Osteocyte (in vitro differentiated cells): ENCODE measurements at regions not wholly inside any gene's neighbourhood (a gene's known extent, or its start where the extent isn't known, plus 50 kb on each side); places are given as distances from the start of the nearest gene placed in this dataset.

Experiments
- DNase-seq: peaks from one replicate; pipeline ENCODE4 v3.0.0; 2021; ENCODE audit warnings: mixed read lengths; ENCODE audit not compliant: unreplicated experiment; ENCODE audit errors: extremely low spot score
- H3K27ac Mint-ChIP-seq: one replicate; pipeline ENCODE4 v1.8.0; 2021; ENCODE audit warnings: mild to moderate bottlenecking, mixed read lengths; ENCODE audit not compliant: unreplicated experiment
- H3K27me3 Mint-ChIP-seq: one replicate; pipeline ENCODE4 v1.8.0; 2021; ENCODE audit warnings: mixed read lengths; ENCODE audit not compliant: unreplicated experiment
- H3K36me3 Mint-ChIP-seq: one replicate; pipeline ENCODE4 v1.8.0; 2021; ENCODE audit warnings: mixed read lengths; ENCODE audit not compliant: unreplicated experiment
- H3K4me1 Mint-ChIP-seq: one replicate; pipeline ENCODE4 v1.8.0; 2021; ENCODE audit warnings: mixed read lengths; ENCODE audit not compliant: unreplicated experiment
- H3K4me3 Mint-ChIP-seq: one replicate; pipeline ENCODE4 v1.8.0; 2021; ENCODE audit warnings: mild to moderate bottlenecking, moderate library complexity, mixed read lengths; ENCODE audit not compliant: unreplicated experiment
- H3K9me3 Mint-ChIP-seq: one replicate; pipeline ENCODE4 v1.8.0; 2021; ENCODE audit warnings: mixed read lengths; ENCODE audit not compliant: unreplicated experiment
- CTCF ChIP-seq: fragments of 200-600 bp; sonication (generic); IDR thresholded peaks from 2 replicates; pipeline ENCODE4 v1.5.0; 2021; ENCODE audit warnings: antibody characterized with exemption, mild to moderate bottlenecking, moderate library complexity

DNA sequence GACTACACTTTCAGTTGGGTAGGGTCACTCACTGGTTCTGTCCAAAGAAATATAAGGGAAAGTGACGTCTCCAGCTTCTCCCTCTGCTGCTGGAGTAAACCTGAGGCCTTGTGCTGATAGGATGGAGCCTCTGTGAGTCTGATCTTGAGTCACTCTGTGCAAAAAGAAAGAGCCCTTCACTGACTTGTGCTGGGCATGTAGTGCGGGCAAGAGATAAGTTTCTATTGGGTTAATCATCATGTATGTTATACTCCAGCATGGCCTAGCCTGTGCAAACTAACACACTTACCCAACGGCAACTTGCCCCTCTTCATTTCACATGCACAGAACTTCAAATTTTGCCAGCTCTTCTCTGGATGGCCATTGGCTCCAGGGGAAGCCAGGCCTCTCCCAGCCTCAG, 118.5 kb upstream of the LMO4 start:
- no peaks in the 10 kb centered on the region for H3K27me3 Mint-ChIP-seq
- no peak overlapping the region for H3K4me3 Mint-ChIP-seq
- no peaks in the 10 kb centered on the region for H3K4me1 Mint-ChIP-seq
- no peaks in the 10 kb centered on the region for H3K36me3 Mint-ChIP-seq
- no peaks in the 10 kb centered on the region for H3K9me3 Mint-ChIP-seq
- TF ChIP-seq CTCF: no peak
- DNase-seq: no peak
- H3K27ac Mint-ChIP-seq: no peak overlapping the region

DNA sequence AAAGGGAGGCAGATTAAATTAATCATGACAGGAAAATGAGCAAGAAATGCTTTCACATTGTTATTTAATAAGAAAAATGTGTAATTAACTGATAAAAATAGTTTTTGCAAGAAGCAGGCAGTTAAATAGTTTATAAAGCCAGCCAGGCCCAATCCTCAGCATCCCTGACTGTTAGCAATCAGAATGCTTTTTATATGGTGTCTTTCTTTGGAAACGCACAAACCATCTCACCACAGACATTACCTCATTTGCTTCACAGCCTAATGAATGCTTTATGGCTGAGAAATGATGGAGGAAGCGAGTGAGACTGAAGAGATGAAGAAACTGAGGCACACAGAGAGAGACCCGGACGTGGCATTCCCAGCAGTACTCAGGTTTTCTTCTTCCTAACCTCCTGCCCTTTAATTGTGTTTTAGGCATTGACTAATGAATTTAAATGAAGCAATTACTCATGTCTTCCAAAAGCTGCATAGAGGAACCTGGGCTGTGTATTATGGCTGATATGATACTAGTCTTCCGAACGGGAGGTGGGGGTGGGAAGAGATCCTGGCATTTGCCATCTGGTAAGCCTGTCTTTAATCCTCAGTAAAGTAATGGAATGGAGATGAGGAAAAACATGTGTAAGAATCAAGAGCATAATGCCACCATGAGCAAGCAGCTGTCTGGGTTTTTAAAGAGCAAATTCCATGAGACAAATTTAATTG, 116.1 kb upstream of the LMO4 start:
- H3K36me3 Mint-ChIP-seq: no peaks in the 10 kb centered on the region
- H3K4me1 Mint-ChIP-seq: no peaks in the 10 kb centered on the region
- no peak for DNase-seq
- no peak overlapping the region for H3K4me3 Mint-ChIP-seq
- no peak for TF ChIP-seq CTCF
- no peaks in the 10 kb centered on the region for H3K9me3 Mint-ChIP-seq
- no peak overlapping the region for H3K27ac Mint-ChIP-seq
- H3K27me3 Mint-ChIP-seq: no peaks in the 10 kb centered on the region

DNA sequence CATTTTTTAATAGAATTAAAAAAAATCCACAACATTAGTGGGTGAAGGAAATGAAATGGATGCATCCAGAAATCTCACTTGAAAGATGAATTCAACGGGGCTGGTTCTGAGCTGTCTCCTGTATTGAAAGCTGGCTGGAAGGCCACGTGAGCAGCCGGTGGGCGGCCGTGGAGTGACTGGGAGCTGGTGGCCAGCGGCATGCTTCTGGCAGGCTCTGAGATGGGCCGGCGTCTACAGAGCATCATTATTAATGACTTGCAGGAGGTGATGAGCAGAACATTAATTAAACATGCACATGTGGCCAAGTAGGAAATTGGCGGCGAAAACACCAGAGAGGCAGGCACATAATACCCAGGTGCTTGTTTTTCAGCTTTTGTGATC, 115.6 kb upstream of the LMO4 start:
- DNase-seq: no peak

GRCh38 chr1:87215592-87215991, 113.1 kb upstream of the LMO4 start:
- H3K27me3 Mint-ChIP-seq: no peaks in the 10 kb centered on the region
- H3K4me3 Mint-ChIP-seq: no peak overlapping the region
- no peaks in the 10 kb centered on the region for H3K36me3 Mint-ChIP-seq
- no peak for DNase-seq
- no peak overlapping the region for H3K27ac Mint-ChIP-seq
- no peaks in the 10 kb centered on the region for H3K4me1 Mint-ChIP-seq
- no peak for TF ChIP-seq CTCF
- no peaks in the 10 kb centered on the region for H3K9me3 Mint-ChIP-seq

More for the DNA sequence above, 115.6 kb upstream of the LMO4 start:
- Mint-ChIP-seq H3K27ac (no peak overlapping the region), H3K36me3 (no peaks in the 10 kb centered on the region), H3K9me3 (no peaks in the 10 kb centered on the region), H3K4me3 (no peak overlapping the region), H3K4me1 (no peaks in the 10 kb centered on the region), H3K27me3 (no peaks in the 10 kb centered on the region)
- TF ChIP-seq CTCF: no peak

- Mint-ChIP-seq H3K36me3 (no peaks in the 10 kb centered on the region), H3K9me3 (no peaks in the 10 kb centered on the region), H3K27ac (no peak overlapping the region), H3K4me1 (no peaks in the 10 kb centered on the region), H3K4me3 (no peak overlapping the region), H3K27me3 (no peaks in the 10 kb centered on the region)
- DNase-seq: no peak
- no peak for TF ChIP-seq CTCF
Measured at GRCh38 chr1:87218618-87219017, 110.1 kb upstream of the LMO4 start.
